HUES64 (cell line): ENCODE measurements at regions not wholly inside any gene's neighbourhood (a gene's known extent, or its start where the extent isn't known, plus 50 kb on each side); places are given as distances from the start of the nearest gene placed in this dataset.

Experiments
- H3K27ac ChIP-seq: 2 replicates; pipeline ENCODE4 v1.7.0; 2013; ENCODE audit warnings: low read depth, low read length, inconsistent platforms
- H3K27me3 ChIP-seq: 2 replicates; pipeline ENCODE4 v1.6.1; 2013; ENCODE audit warnings: mild to moderate bottlenecking, low read length; ENCODE audit not compliant: insufficient read depth
- H3K36me3 ChIP-seq: 2 replicates; pipeline ENCODE4 v1.6.1; 2013; ENCODE audit warnings: mild to moderate bottlenecking, low read length; ENCODE audit not compliant: insufficient read depth
- H3K4me1 ChIP-seq: 2 replicates; pipeline ENCODE4 v1.6.1; 2013; ENCODE audit warnings: mild to moderate bottlenecking, low read length, moderate library complexity; ENCODE audit not compliant: insufficient read depth
- H3K4me3 ChIP-seq: 2 replicates; pipeline ENCODE4 v1.5.1; 2013; ENCODE audit warnings: mild to moderate bottlenecking, low read length, moderate library complexity
- H3K9ac ChIP-seq: 2 replicates; pipeline ENCODE4 v1.6.1; 2013; ENCODE audit warnings: mild to moderate bottlenecking, low read depth, low read length
- H3K9me3 ChIP-seq: 2 replicates; pipeline ENCODE4 v1.6.1; 2013; ENCODE audit warnings: low read depth, low read length; ENCODE audit not compliant: insufficient read depth
- WGBS: fragments of 150-250, 120-280 bp; methylation state at CpG from one replicate; pipeline ENCODE4 v1.1.7; 2013; ENCODE audit warnings: missing lambda C conversion rate; 5-methylcytosine and 5-hydroxymethylcytosine counted together

DNA sequence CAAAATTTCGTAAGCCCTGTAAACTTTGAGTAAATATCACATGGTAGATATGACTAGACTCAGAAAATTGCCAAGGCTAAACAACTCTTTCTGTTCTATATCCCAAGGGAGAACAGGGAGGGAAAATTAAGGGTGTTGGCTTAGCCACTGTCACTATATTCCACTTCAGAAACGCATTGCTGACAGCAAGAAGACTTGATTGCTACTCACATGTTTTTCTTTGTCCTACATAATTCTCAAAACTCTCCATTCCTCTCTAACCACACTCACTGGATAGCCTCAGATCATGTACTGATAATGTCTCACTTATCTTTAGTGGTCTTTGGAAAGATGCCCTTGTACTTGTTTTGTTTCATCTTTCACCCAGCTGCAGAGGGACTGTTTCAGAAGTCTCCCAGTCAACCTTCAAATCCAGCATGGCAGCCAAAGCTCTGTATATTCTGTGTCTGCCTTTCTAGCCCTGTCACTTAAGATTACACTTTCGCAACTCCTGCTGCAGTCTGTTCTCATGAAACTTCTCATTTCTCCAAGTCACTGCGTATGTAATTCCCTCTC, 582.4 kb upstream of the FZD8 start:
- H3K36me3 ChIP-seq, result no peaks in the 10 kb centered on the region
- H3K27ac ChIP-seq, result no peak overlapping the region
- H3K4me3 ChIP-seq, result no peak overlapping the region
- no peak overlapping the region for H3K9ac ChIP-seq
- H3K4me1 ChIP-seq, result no peaks in the 10 kb centered on the region
- no peaks in the 10 kb centered on the region for H3K27me3 ChIP-seq
- no peaks in the 10 kb centered on the region for H3K9me3 ChIP-seq
- 96% methylated on average over 4 of the region's 4 CpGs for WGBS

- H3K27ac ChIP-seq, result no peak overlapping the region
- no peak overlapping the region for H3K4me3 ChIP-seq
- 81% methylated on average over 1 of the region's 1 CpG for WGBS
- no peaks in the 10 kb centered on the region for H3K9me3 ChIP-seq
- no peaks in the 10 kb centered on the region for H3K36me3 ChIP-seq
- no peaks in the 10 kb centered on the region for H3K27me3 ChIP-seq
- no peaks in the 10 kb centered on the region for H3K4me1 ChIP-seq
- H3K9ac ChIP-seq, result no peak overlapping the region
Observed at GRCh38 chr10:36221101-36221500, 579.0 kb upstream of the FZD8 start.

DNA sequence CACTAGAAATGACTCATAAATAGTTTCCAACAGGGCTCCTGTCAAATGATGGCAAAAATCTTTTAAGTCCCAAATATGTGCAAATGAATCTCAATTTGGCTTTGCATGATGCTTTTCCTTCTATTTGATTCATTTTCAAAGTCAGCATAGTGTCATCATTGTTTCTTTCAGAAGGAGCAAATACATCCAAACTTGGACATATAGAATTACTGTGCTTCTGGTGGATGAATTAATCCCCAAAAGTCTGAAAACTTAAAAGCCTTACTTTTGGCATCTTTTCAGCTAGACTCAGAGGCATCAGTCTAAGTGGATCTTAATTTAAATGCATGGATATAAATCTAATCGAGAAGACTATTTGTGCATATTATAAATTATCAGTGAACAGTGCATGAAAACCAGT, 578.1 kb upstream of the FZD8 start:
- Histone ChIP-seq H3K36me3 (no peaks in the 10 kb centered on the region), H3K27me3 (no peaks in the 10 kb centered on the region), H3K4me1 (no peaks in the 10 kb centered on the region), H3K4me3 (no peak overlapping the region), H3K9me3 (no peaks in the 10 kb centered on the region), H3K27ac (no peak overlapping the region), H3K9ac (no peak overlapping the region)
- 91% methylated on average over 1 of the region's 1 CpG for WGBS

- H3K27me3 ChIP-seq, result no peaks in the 10 kb centered on the region
- H3K9me3 ChIP-seq, result no peaks in the 10 kb centered on the region
- no peak overlapping the region for H3K9ac ChIP-seq
- H3K4me3 ChIP-seq, result no peak overlapping the region
- WGBS, result 96% methylated on average over 2 of the region's 2 CpGs
- H3K27ac ChIP-seq, result no peak overlapping the region
- H3K36me3 ChIP-seq, result no peaks in the 10 kb centered on the region
- no peaks in the 10 kb centered on the region for H3K4me1 ChIP-seq
Observed at GRCh38 chr10:36211856-36212255, 569.8 kb upstream of the FZD8 start.

DNA sequence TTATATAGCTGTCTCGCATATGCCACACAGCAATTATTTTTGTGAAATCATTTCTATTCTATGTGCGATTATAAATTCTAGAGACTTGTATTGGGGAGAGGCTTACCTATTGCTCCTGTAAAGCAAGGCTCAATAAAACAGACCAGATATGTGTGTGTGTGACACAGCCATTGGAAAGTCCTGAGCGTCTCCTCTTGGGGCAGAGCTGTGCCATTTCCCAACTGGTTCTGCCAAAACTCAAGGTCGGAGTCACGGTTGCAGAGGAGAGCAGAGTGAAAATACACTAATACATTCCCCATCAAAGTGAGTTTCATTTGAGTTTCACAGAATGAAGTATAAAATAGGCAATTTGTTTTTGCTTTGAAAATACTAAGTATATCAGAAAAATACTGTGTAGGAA, 567.4 kb upstream of the FZD8 start:
- WGBS, result 97% methylated on average over 5 of the region's 5 CpGs
- no peaks in the 10 kb centered on the region for H3K9me3 ChIP-seq
- H3K27ac ChIP-seq, result no peak overlapping the region
- H3K4me1 ChIP-seq, result no peaks in the 10 kb centered on the region
- no peak overlapping the region for H3K9ac ChIP-seq
- no peaks in the 10 kb centered on the region for H3K36me3 ChIP-seq
- no peak overlapping the region for H3K4me3 ChIP-seq
- no peaks in the 10 kb centered on the region for H3K27me3 ChIP-seq

- Histone ChIP-seq H3K9me3 (peaks cover 5% of the 10 kb centered on the region; the same call in 1 of the 2 replicates), H3K27me3 (no peaks in the 10 kb centered on the region), H3K9ac (no peak overlapping the region), H3K36me3 (no peaks in the 10 kb centered on the region), H3K4me3 (no peak overlapping the region), H3K27ac (no peak overlapping the region), H3K4me1 (no peaks in the 10 kb centered on the region)
- WGBS, result no CpG with 5 or more reads among the region's 1 CpG
Observed at GRCh38 chr10:36202881-36203280, 560.8 kb upstream of the FZD8 start.

GRCh38 chr10:36200577-36200976, 558.5 kb upstream of the FZD8 start:
- Histone ChIP-seq H3K4me3 (no peak overlapping the region), H3K27ac (no peak overlapping the region), H3K9me3 (peaks cover 6% of the 10 kb centered on the region; the same call in 1 of the 2 replicates), H3K36me3 (no peaks in the 10 kb centered on the region), H3K4me1 (no peaks in the 10 kb centered on the region), H3K9ac (no peak overlapping the region), H3K27me3 (no peaks in the 10 kb centered on the region)
- 91% methylated on average over 5 of the region's 5 CpGs for WGBS

- Histone ChIP-seq H3K27me3 (no peaks in the 10 kb centered on the region), H3K36me3 (no peaks in the 10 kb centered on the region), H3K27ac (no peak overlapping the region), H3K9ac (no peak overlapping the region), H3K9me3 (peaks cover 6% of the 10 kb centered on the region; the same call in 1 of the 2 replicates), H3K4me1 (peaks cover 13% of the 10 kb centered on the region), H3K4me3 (no peak overlapping the region)
Observed at GRCh38 chr10:36198322-36198721, 556.2 kb upstream of the FZD8 start.

GRCh38 chr10:36195364-36195763, 553.3 kb upstream of the FZD8 start:
- Histone ChIP-seq H3K9me3 (peaks cover 24% of the 10 kb centered on the region), H3K9ac (no peak overlapping the region), H3K4me1 (peaks cover 13% of the 10 kb centered on the region), H3K27me3 (no peaks in the 10 kb centered on the region), H3K4me3 (no peak overlapping the region), H3K27ac (no peak overlapping the region), H3K36me3 (no peaks in the 10 kb centered on the region)
- 71% methylated on average over 3 of the region's 3 CpGs for WGBS

DNA sequence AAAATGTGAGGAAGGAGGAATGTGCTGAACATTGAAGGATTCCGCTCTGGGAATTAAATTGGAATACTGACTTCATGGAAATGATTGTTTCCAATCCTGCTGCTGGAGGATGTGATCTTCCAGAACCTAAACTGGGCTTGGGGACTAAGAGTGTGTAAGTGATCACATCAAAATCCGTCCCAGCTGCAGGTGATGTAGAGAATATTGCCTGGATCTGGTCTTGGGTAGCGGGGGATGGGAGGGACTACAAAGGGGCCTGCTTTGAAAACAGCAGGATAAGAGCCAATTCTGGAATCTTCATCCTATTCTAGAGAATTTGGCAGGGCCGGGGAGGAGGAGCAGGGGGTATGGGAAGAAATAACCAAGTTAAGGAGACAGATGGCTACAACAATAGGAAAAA, 552.2 kb upstream of the FZD8 start:
- peaks cover 13% of the 10 kb centered on the region for H3K4me1 ChIP-seq
- H3K4me3 ChIP-seq, result no peak overlapping the region
- 93% methylated on average over 4 of the region's 4 CpGs for WGBS
- H3K36me3 ChIP-seq, result no peaks in the 10 kb centered on the region
- no peak overlapping the region for H3K9ac ChIP-seq
- H3K9me3 ChIP-seq, result peaks cover 26% of the 10 kb centered on the region
- H3K27ac ChIP-seq, result no peak overlapping the region
- peaks cover 6% of the 10 kb centered on the region for H3K27me3 ChIP-seq

- no peak overlapping the region for H3K27ac ChIP-seq
- peaks cover 25% of the 10 kb centered on the region for H3K27me3 ChIP-seq
- H3K4me1 ChIP-seq, result peaks cover 33% of the 10 kb centered on the region
- no peaks in the 10 kb centered on the region for H3K36me3 ChIP-seq
- H3K9me3 ChIP-seq, result peaks cover 19% of the 10 kb centered on the region
- no peak overlapping the region for H3K4me3 ChIP-seq
- WGBS, result 91% methylated on average over 1 of the region's 1 CpG
- H3K9ac ChIP-seq, result no peak overlapping the region
Observed at GRCh38 chr10:36191009-36191408, 548.9 kb upstream of the FZD8 start.

DNA sequence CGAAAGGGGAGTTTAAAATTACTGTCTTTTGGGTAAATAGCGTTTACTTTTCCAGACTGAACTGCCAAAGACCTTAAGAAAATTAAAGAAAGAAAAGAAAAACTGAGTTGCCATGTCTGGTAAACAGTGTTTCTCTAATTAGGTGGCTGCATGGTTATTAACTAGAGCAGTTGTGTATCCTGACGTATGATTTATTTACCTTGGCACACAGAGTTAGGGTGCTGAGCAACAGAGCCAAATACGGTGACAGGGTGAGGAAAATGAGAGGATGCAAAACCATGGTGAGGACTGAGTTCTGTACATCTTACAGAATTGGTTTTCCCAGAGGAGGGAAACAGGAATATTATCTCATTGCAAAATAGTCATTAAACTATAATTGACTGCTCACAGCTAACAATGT, 546.4 kb upstream of the FZD8 start:
- Histone ChIP-seq H3K4me1 (peaks cover 20% of the 10 kb centered on the region), H3K27ac (peak overlapping the region; percentile 8; the same call in 1 of the 2 replicates), H3K9ac (no peak overlapping the region), H3K36me3 (no peaks in the 10 kb centered on the region), H3K27me3 (peaks cover 34% of the 10 kb centered on the region), H3K9me3 (peaks cover 19% of the 10 kb centered on the region), H3K4me3 (no peak overlapping the region)
- WGBS, result 76% methylated on average over 3 of the region's 4 CpGs
